A673 (cell line): ENCODE measurements at regions not wholly inside any gene's neighbourhood (a gene's known extent, or its start where the extent isn't known, plus 50 kb on each side); places are given as distances from the start of the nearest gene placed in this dataset.

Source experiments
- CTCF ChIP-seq: fragments of 300-800, 200-600 bp; sonication (generic); conservative IDR thresholded peaks from 2 replicates; pipeline ENCODE4 v1.5.1; 2017; ENCODE audit warnings: low read depth, mild to moderate bottlenecking, antibody characterized with exemption, low read length, moderate library complexity, mixed read lengths
- EZH2 ChIP-seq: fragments of 200-600 bp; sonication (generic); IDR thresholded peaks from 2 replicates; pipeline ENCODE4 v1.6.1; 2017; ENCODE audit warnings: borderline replicate concordance, low read depth, mild to moderate bottlenecking, mixed read lengths, antibody characterized with exemption, low read length; ENCODE audit not compliant: poor library complexity, severe bottlenecking

GRCh38 chr9:80030801-80031200, 459.0 kb downstream of the TLE4 start:
- TF ChIP-seq CTCF, result no peak
- TF ChIP-seq EZH2, result no peak
